LNCaP clone FGC (cell line): ENCODE measurements at regions not wholly inside any gene's neighbourhood (a gene's known extent, or its start where the extent isn't known, plus 50 kb on each side); places are given as distances from the start of the nearest gene placed in this dataset.

ENCODE experiments used
- DNase-seq: peaks from one replicate; pipeline ENCODE4 v3.0.0-alpha.2; 2011; ENCODE audit warnings: low read depth
- H3K4me3 ChIP-seq: 2 replicates; pipeline ENCODE4 v1.5.1; 2011; ENCODE audit warnings: mild to moderate bottlenecking, low read depth, low read length, control low read depth
- CTCF ChIP-seq: IDR thresholded peaks from 2 replicates; pipeline ENCODE4 v1.5.1; 2012; ENCODE audit warnings: mild to moderate bottlenecking; ENCODE audit not compliant: control insufficient read depth, insufficient read depth; ENCODE audit errors: extremely low read depth

- no peak for TF ChIP-seq CTCF
- no peak for DNase-seq
- no peak overlapping the region for H3K4me3 ChIP-seq
Observed at GRCh38 chr6:170043150-170043819, 247.6 kb downstream of the DLL1 start.

- TF ChIP-seq CTCF = no peak
- no peak overlapping the region for H3K4me3 ChIP-seq
- DNase-seq = no peak
Observed at GRCh38 chr6:170042596-170043118, 248.2 kb downstream of the DLL1 start.

- no peak for TF ChIP-seq CTCF
- no peak for DNase-seq
- no peak overlapping the region for H3K4me3 ChIP-seq
Observed at GRCh38 chr6:170042123-170042522, 248.8 kb downstream of the DLL1 start.

GRCh38 chr6:170041526-170041925, 249.4 kb downstream of the DLL1 start:
- DNase-seq = no peak
- TF ChIP-seq CTCF = no peak
- H3K4me3 ChIP-seq = no peak overlapping the region

- TF ChIP-seq CTCF = no peak
- no peak overlapping the region for H3K4me3 ChIP-seq
- no peak for DNase-seq
Observed at GRCh38 chr6:170040906-170041305, 250.0 kb downstream of the DLL1 start.

- no peak overlapping the region for H3K4me3 ChIP-seq
- no peak for TF ChIP-seq CTCF
- DNase-seq = no peak
Observed at GRCh38 chr6:170040115-170040500, 250.8 kb downstream of the DLL1 start.
